ENCODE measurements at regions not wholly inside any gene's neighbourhood (a gene's known extent, or its start where the extent isn't known, plus 50 kb on each side); places are given as distances from the start of the nearest gene placed in this dataset.
A peak's percentile ranks its signal among the peaks of the same experiment; 100 is the strongest.
"Not testable (repeated sequence)": the region's sequence is repeated elsewhere in the genome, so short reads cannot be mapped to it uniquely, and the experiment has no call there.

GRCh38 chr4:59689149-59689548, 1511.0 kb upstream of the ADGRL3 start:
- no peak for TF ChIP-seq CTCF (conservative IDR thresholded peaks at IDR 0.05; ENCODE audit: low read depth)
- POLR2A ChIA-PET (ENCODE audit: low non-redundant PET): no interaction called here

GRCh38 chr4:59695355-59696053, 1504.6 kb upstream of the ADGRL3 start:
- TF ChIP-seq CTCF (conservative IDR thresholded peaks at IDR 0.05; ENCODE audit: low read depth): no peak
- H3K27ac ChIP-seq: no peak overlapping the region
- ChIA-PET CTCF (no interaction called here), POLR2A (ENCODE audit: low non-redundant PET) (no interaction called here)
- DNase-seq (ENCODE audit: low spot score): no peak

More at GRCh38 chr4:59689149-59689548, 1511.0 kb upstream of the ADGRL3 start:
- DNase-seq (ENCODE audit: low spot score): no peak
- CTCF ChIA-PET: no interaction called here
- H3K27ac ChIP-seq: no peak overlapping the region

GRCh38 chr4:59698041-59698440, 1502.1 kb upstream of the ADGRL3 start:
- H3K27ac ChIP-seq: no peak overlapping the region
- TF ChIP-seq CTCF (conservative IDR thresholded peaks at IDR 0.05; ENCODE audit: low read depth): no peak
- POLR2A ChIA-PET (ENCODE audit: low non-redundant PET): no interaction called here
- DNase-seq (ENCODE audit: low spot score): no peak
- CTCF ChIA-PET: no interaction called here

- CTCF ChIA-PET: no interaction called here
- no peak for TF ChIP-seq CTCF (conservative IDR thresholded peaks at IDR 0.05; ENCODE audit: low read depth)
Observed at GRCh38 chr4:59700651-59701050, 1499.5 kb upstream of the ADGRL3 start.

GRCh38 chr4:59704616-59705015, 1495.5 kb upstream of the ADGRL3 start:
- ChIA-PET CTCF (interaction anchor here (0.6 kb wide), 1 partner anchor 1840 kb away, joined by 3 read pairs; no protein-coding TSS in a partner anchor), POLR2A (ENCODE audit: low non-redundant PET) (no interaction called here)
- H3K27ac ChIP-seq: no peak overlapping the region
- TF ChIP-seq CTCF (conservative IDR thresholded peaks at IDR 0.05; ENCODE audit: low read depth): no peak
- DNase-seq (ENCODE audit: low spot score): no peak

More at GRCh38 chr4:59700651-59701050, 1499.5 kb upstream of the ADGRL3 start:
- no peak for DNase-seq (ENCODE audit: low spot score)
- H3K27ac ChIP-seq: no peak overlapping the region
- POLR2A ChIA-PET (ENCODE audit: low non-redundant PET): no interaction called here

- ChIA-PET POLR2A (ENCODE audit: low non-redundant PET) (no interaction called here), CTCF (no interaction called here)
- no peak for TF ChIP-seq CTCF (conservative IDR thresholded peaks at IDR 0.05; ENCODE audit: low read depth)
- DNase-seq (ENCODE audit: low spot score): peak; percentile 6
- no peak overlapping the region for H3K27ac ChIP-seq
Observed at GRCh38 chr4:59712470-59712869, 1487.7 kb upstream of the ADGRL3 start.

GRCh38 chr4:59724286-59724685, 1475.8 kb upstream of the ADGRL3 start:
- POLR2A ChIA-PET (ENCODE audit: low non-redundant PET); H3K27ac ChIP-seq; DNase-seq (ENCODE audit: low spot score): not testable (repeated sequence)
- CTCF ChIA-PET: interaction anchor here (0.9 kb wide), 1 partner anchor 109 kb away, joined by 3 read pairs; no protein-coding TSS in a partner anchor

Measured in RWPE1 (cell line).